GM18861 (cell line): ENCODE measurements at regions not wholly inside any gene's neighbourhood (a gene's known extent, or its start where the extent isn't known, plus 50 kb on each side); places are given as distances from the start of the nearest gene placed in this dataset.
"Not testable (repeated sequence)": the region's sequence is repeated elsewhere in the genome, so short reads cannot be mapped to it uniquely, and the experiment has no call there.

Experiments used
- ATAC-seq: cut with Tn5 transposase; IDR thresholded peaks from one replicate; pipeline ENCODE4 v1.9.1; 2021; ENCODE audit not compliant: unreplicated experiment

DNA sequence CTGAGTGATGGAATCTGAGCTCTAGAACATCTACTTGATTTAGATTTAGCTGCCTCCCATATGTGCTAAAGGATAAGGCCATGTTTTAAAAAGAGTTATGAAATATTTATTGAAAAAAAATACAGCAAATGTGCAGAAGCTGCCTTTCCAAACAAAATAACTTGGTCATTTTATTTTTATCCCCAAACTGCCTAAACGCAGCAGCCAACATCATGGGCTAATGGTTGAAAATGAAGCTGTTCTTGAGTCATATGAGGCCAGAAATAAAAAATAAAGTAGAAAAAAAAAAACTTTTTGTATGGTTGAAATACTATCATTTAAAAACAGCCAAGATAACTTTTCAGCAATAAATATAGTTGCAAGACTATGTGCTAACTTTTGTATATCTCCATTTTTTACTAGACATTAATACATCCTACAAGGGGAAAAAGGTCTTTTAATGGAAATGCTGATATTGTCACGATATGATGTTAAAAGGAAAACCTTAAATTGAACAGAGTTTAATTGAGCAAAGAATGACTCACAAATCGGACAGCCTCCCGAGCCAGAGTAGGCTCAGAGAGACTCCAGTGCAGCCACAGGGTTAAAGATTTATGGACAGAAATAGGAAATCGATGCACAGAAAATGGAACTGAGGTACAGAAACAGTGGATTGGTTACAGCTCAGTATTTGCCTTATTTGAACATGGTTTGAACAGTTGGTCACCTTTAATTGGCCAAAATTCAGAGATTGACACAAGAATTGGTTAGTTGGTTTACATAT, 305.8 kb downstream of the MDFIC start:
- no peak for ATAC-seq

- ATAC-seq: no peak
These were observed 304.5 kb downstream of the MDFIC start for GRCh38 chr7:115226410-115226809.

GRCh38 chr7:115224922-115225321, 303.0 kb downstream of the MDFIC start:
- no peak for ATAC-seq

DNA sequence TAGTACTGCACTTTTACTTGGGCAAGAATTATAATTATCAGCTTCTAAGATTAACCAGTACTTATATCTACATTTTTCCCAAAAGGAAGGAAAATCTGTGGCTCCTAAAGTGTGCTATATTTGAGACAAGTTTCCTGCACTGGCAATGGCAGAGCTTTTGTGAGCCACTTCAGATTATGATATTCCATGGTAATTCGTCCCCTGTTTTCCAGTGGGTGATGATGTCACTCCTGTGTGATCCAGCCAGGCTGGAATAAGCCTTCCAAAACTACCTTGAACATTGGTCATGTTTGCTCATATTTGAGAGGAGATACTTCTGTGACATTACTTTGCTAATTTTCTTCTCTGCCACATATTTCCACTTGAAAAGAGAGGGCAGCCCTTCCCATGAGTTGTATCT, 302.1 kb downstream of the MDFIC start:
- no peak for ATAC-seq

DNA sequence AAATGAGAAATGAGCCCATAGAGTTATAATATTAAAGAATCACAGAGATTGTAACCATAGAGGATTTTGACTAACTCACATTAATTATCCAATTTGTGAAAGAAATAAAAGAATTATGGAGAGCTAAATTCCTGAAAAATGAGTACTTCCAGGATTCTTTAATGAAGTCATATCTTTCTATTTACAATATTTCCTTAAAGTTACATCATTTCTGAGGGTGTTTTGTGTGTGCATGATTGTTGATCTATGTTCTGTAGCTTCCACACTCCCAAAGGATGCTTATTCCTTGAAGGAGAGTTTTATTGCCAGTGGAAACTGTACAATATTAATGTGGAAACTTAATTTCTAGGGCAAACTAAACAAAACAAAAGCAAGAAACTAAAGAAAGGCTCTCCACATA, 299.6 kb downstream of the MDFIC start:
- ATAC-seq: no peak

DNA sequence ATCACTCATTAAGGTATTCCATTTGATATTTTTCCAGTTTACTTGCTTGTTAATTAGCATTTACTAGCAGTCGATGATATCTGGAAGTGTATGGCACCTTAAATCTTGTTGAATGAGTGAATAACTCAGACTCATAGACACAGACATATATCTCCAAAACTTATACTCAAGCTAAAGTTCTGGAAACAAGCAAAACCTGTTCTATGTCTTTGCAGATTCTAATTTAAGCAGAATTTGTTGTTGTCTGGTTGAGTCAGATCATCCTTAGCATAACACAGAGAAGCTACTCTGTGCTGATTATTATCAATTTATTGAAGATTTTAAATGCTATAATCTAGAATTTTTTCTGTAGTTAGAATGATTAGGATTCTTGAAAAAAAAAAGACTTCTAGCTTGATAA, 296.2 kb downstream of the MDFIC start:
- ATAC-seq: no peak

GRCh38 chr7:115217373-115217772, 295.5 kb downstream of the MDFIC start:
- peak; percentile 50 for ATAC-seq

DNA sequence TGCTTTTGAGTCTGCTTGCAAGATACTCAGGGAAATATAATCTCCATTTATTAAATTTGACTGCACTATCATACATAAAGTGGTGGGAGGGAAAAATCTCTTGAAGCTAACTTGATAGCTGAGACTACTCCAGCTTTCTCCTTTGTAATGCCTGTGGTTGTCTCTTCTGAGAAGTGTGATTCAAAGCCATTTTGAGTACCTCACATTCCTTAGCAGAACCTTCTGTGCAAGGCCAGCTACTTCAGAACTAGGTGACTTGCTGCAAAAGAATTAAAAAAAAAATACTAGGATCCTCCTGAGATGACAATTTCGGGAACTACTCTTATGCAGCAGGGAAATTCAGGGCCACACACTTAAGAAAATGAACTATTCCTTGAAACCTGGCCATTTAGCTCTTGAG, 294.8 kb downstream of the MDFIC start:
- no peak for ATAC-seq

- ATAC-seq: no peak
These were observed 289.3 kb downstream of the MDFIC start for GRCh38 chr7:115211171-115211570.

GRCh38 chr7:115210552-115210951, 288.7 kb downstream of the MDFIC start:
- no peak for ATAC-seq

GRCh38 chr7:115208710-115209560, 287.0 kb downstream of the MDFIC start:
- no peak for ATAC-seq

DNA sequence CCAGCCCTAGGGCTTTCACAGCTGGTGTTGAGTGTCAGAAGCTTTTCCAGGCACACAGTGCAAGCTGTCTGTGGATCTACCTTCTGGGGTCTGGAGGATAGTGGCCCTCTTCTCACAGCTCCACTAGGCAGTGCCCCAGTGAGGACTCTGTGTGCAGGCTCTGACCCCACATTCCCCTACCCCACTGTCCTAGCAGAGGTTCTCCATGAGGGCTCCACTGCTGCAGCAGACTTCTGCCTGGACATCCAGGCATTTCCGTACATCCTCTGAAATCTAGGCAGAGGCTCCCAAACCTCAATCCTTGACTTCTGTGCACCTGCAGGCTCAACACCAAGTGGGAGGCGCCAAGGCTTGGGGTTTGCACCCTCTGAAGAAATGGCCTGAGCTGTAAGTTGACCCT, 284.5 kb downstream of the MDFIC start:
- not testable (repeated sequence) for ATAC-seq

- ATAC-seq: no peak
These were observed 276.2 kb downstream of the MDFIC start for GRCh38 chr7:115198143-115198542.

DNA sequence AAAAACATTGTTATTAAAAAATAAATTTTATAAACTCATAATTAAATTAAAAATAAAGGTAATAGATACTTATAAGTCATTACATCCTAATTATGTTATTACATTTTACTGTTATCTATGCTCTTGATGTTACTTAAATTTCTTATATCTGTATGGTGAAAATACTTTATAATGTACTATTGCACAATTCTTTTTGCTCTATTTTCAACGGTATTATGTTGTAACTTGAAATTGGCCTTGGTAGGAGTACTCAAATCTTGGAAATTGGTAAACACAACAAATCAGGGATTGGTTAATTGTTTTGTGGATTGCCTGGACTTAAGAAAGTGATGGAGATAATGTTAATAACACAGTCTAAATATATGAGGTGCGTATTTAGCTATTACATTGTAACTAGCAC, 273.3 kb downstream of the MDFIC start:
- no peak for ATAC-seq

GRCh38 chr7:115191526-115191925, 269.6 kb downstream of the MDFIC start:
- ATAC-seq: no peak

GRCh38 chr7:115183431-115184057, 261.6 kb downstream of the MDFIC start:
- no peak for ATAC-seq

- ATAC-seq: no peak
These were observed 256.9 kb downstream of the MDFIC start for GRCh38 chr7:115178835-115179234.

GRCh38 chr7:115177823-115178222, 255.9 kb downstream of the MDFIC start:
- no peak for ATAC-seq

DNA sequence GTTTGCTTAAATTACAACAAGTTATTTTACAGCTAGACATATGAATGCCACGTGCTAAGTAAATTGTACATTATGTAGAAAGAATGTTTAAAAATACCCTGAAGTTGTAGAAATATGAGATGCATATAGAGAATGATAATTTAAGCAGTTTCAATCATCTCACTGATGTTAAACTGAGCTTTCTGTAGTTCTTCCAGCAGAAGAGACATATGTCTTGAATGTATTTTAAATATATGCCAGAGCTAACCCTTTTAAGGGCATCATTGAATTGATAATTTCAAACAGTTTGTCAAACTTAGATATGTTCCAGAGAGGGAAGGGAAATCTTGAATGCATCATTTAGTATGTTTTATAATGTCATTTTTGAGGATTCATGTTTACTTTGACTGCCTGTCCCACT, 255.2 kb downstream of the MDFIC start:
- no peak for ATAC-seq

DNA sequence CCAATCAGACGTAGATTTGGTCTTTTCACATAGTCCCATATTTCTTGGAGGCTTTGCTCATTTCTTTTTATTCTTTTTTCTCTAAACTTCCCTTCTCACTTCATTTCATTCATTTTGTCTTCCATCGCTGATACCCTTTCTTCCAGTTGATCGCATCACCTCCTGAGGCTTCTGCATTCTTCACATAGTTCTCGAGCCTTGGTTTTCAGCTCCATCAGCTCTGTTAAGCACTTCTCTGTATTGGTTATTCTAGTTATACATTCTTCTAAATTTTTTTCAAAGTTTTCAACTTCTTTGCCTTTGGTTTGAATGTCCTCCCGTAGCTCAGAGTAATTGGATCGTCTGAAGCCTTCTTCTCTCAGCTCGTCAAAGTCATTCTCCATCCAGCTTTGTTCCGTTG, 250.5 kb downstream of the MDFIC start:
- ATAC-seq: not testable (repeated sequence)

DNA sequence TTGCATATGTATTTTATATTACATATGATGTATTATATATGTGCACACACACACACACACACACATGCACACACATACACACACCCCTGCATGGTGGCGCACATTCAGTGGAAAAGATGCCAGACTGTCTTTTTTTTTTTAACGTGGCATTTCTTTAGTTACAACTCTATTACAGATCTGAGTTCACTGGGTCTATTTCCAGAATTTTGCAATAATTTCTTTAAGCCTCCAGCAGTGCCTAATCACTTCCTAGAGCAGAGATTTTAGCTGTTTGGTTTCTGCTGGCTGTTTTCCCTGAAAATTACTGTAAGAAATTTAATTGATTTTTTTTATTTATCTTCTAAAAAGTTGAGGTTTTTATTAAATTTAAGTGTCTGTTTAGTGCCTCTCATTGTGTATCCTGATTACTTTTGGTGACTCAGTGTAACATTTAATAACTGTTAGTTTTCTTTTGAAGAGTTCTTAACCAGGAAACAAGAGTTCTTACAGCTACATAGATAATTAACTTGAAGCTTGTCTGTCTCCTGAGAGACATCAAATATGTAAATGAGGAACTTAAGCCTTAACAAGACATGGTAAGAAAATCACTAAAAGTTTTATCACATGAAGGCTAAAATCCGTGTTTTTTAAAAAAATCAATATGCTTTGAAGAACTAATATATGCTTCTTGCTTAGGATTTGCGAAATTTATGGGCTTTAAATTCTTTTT, 232.0 kb downstream of the MDFIC start:
- ATAC-seq: peak; percentile 57
